Natural killer cell (primary cell): ENCODE measurements at regions not wholly inside any gene's neighbourhood (a gene's known extent, or its start where the extent isn't known, plus 50 kb on each side); places are given as distances from the start of the nearest gene placed in this dataset.

Experiments
- ATAC-seq, 3 donors: fragments of 150-1000 bp in 2 of 3; fragments of 200-7000 bp in 1 of 3; cut with Tn5 transposase; 1 replicate in 1 of 3; 2 replicates in 2 of 3; pipeline ENCODE4 v1.10.0; 2021; ENCODE audit warnings: mild to moderate bottlenecking in 2 of 3, moderate library complexity in 2 of 3
- DNase-seq, 2 donors: peaks; one replicate each; pipeline versions ENCODE4 v3.0.0 to v3.0.0-alpha.2; 2013 to 2021; ENCODE audit warnings: mixed read lengths in 1 of 2
- H3K27ac ChIP-seq: one replicate; pipeline ENCODE4 v1.5.1; 2013; ENCODE audit warnings: mild to moderate bottlenecking, low read length
- H3K27me3 ChIP-seq: one replicate; pipeline ENCODE4 v1.6.1; 2013; ENCODE audit warnings: low read length; ENCODE audit not compliant: control insufficient read depth, insufficient read depth
- H3K36me3 ChIP-seq: one replicate; pipeline ENCODE4 v1.6.1; 2013; ENCODE audit warnings: low read length; ENCODE audit not compliant: control insufficient read depth, insufficient read depth
- H3K4me1 ChIP-seq: one replicate; pipeline ENCODE4 v1.6.1; 2013; ENCODE audit warnings: low read length; ENCODE audit not compliant: control insufficient read depth, insufficient read depth
- H3K4me3 ChIP-seq: one replicate; pipeline ENCODE4 v1.5.1; 2013; ENCODE audit warnings: low read length
- H3K9me3 ChIP-seq: one replicate; pipeline ENCODE4 v1.6.1; 2013; ENCODE audit warnings: low read length; ENCODE audit not compliant: control insufficient read depth, insufficient read depth
- H3K27ac Mint-ChIP-seq, 2 donors: one replicate each; pipeline ENCODE4 v1.8.0; 2022; ENCODE audit warnings: mild to moderate bottlenecking in 2 of 2, mixed read lengths in 2 of 2, moderate library complexity in 1 of 2
- H3K27me3 Mint-ChIP-seq, 2 donors: one replicate each; pipeline ENCODE4 v1.8.0; 2022; ENCODE audit warnings: low read depth in 2 of 2, mixed read lengths in 2 of 2
- H3K36me3 Mint-ChIP-seq: one replicate; pipeline ENCODE4 v1.8.0; 2022; ENCODE audit warnings: mixed read lengths
- H3K4me1 Mint-ChIP-seq, 2 donors: one replicate each; pipeline ENCODE4 v1.8.0; 2022; ENCODE audit warnings: mixed read lengths in 2 of 2
- H3K4me3 Mint-ChIP-seq: one replicate; pipeline ENCODE4 v1.8.0; 2022; ENCODE audit warnings: mild to moderate bottlenecking, moderate library complexity, mixed read lengths
- H3K9me3 Mint-ChIP-seq, 2 donors: one replicate each; pipeline ENCODE4 v1.8.0; 2022; ENCODE audit warnings: mixed read lengths in 2 of 2
- CTCF ChIP-seq: fragments of 200-600 bp; IDR thresholded peaks from one replicate; pipeline ENCODE4 v1.8.0; 2022; ENCODE audit warnings: antibody characterized with exemption
- WGBS: methylation state at CpG from one replicate; pipeline ENCODE4 v1.1.7; 2013; ENCODE audit warnings: missing lambda C conversion rate; ENCODE audit not compliant: insufficient coverage; 5-methylcytosine and 5-hydroxymethylcytosine counted together
- intact Hi-C: fragments of 100-400 bp; cut with micrococcal nuclease; formaldehyde crosslinking; loops from one replicate; pipeline ENCODE4 v1.14.2; 2022

- peaks cover 47 to 67% of the 10 kb centered on the region in 2 donors for H3K27me3 Mint-ChIP-seq
- ATAC-seq = no peak
- WGBS = 78% methylated on average over 4 of the region's 6 CpGs
- Histone ChIP-seq H3K4me3 (no peak overlapping the region), H3K4me1 (no peaks in the 10 kb centered on the region), H3K27me3 (no peaks in the 10 kb centered on the region), H3K36me3 (no peaks in the 10 kb centered on the region), H3K9me3 (no peaks in the 10 kb centered on the region), H3K27ac (no peak overlapping the region)
- H3K9me3 Mint-ChIP-seq = no peaks in the 10 kb centered on the region
- no peak overlapping the region for H3K27ac Mint-ChIP-seq
- no peak overlapping the region for H3K4me3 Mint-ChIP-seq
- H3K4me1 Mint-ChIP-seq = peaks cover 0 to 7% of the 10 kb centered on the region in 2 donors
- TF ChIP-seq CTCF = no peak
- intact Hi-C loops = no loop called here
- no peak for DNase-seq
- H3K36me3 Mint-ChIP-seq = no peaks in the 10 kb centered on the region
Measured at GRCh38 chr1:38507563-38507962, 352.0 kb downstream of the RRAGC start.

GRCh38 chr1:38505944-38506343 lies 353.6 kb downstream of the RRAGC start:
- DNase-seq (no peak), ATAC-seq (no peak)
- Mint-ChIP-seq H3K4me1 (peaks cover 0 to 7% of the 10 kb centered on the region in 2 donors), H3K27me3 (peaks cover 49 to 56% of the 10 kb centered on the region in 2 donors), H3K27ac (no peak overlapping the region), H3K36me3 (no peaks in the 10 kb centered on the region), H3K9me3 (no peaks in the 10 kb centered on the region), H3K4me3 (no peak overlapping the region)
- TF ChIP-seq CTCF = no peak
- H3K4me3 ChIP-seq = no peak overlapping the region
- H3K27ac ChIP-seq = no peak overlapping the region
- H3K9me3 ChIP-seq = no peaks in the 10 kb centered on the region
- no peaks in the 10 kb centered on the region for H3K27me3 ChIP-seq
- no peaks in the 10 kb centered on the region for H3K4me1 ChIP-seq
- no peaks in the 10 kb centered on the region for H3K36me3 ChIP-seq
- intact Hi-C loops = no loop called here
- WGBS = 53% methylated on average over 8 of the region's 8 CpGs

- Histone ChIP-seq H3K9me3 (no peaks in the 10 kb centered on the region), H3K36me3 (no peaks in the 10 kb centered on the region), H3K27me3 (no peaks in the 10 kb centered on the region), H3K4me3 (no peak overlapping the region), H3K27ac (no peak overlapping the region), H3K4me1 (no peaks in the 10 kb centered on the region)
- no peak for TF ChIP-seq CTCF
- Mint-ChIP-seq H3K27me3 (peaks cover 47 to 48% of the 10 kb centered on the region in 2 donors), H3K9me3 (no peaks in the 10 kb centered on the region), H3K36me3 (no peaks in the 10 kb centered on the region), H3K4me1 (peaks cover 0 to 7% of the 10 kb centered on the region in 2 donors), H3K27ac (no peak overlapping the region), H3K4me3 (no peak overlapping the region)
- WGBS = 49% methylated on average over 4 of the region's 4 CpGs
- ATAC-seq = no peak
- intact Hi-C loops = no loop called here
- DNase-seq = no peak
Measured at GRCh38 chr1:38502758-38503157, 356.8 kb downstream of the RRAGC start.

GRCh38 chr1:38500891-38501290 lies 358.7 kb downstream of the RRAGC start:
- Mint-ChIP-seq H3K4me3 (no peak overlapping the region), H3K9me3 (no peaks in the 10 kb centered on the region), H3K27me3 (peaks cover 34 to 48% of the 10 kb centered on the region in 2 donors), H3K36me3 (no peaks in the 10 kb centered on the region), H3K4me1 (peaks cover 0 to 1% of the 10 kb centered on the region in 2 donors), H3K27ac (no peak overlapping the region)
- intact Hi-C loops = no loop called here
- no peak for DNase-seq
- no peak for TF ChIP-seq CTCF
- H3K27me3 ChIP-seq = no peaks in the 10 kb centered on the region
- H3K4me1 ChIP-seq = no peaks in the 10 kb centered on the region
- WGBS = 76% methylated on average over 2 of the region's 2 CpGs
- H3K27ac ChIP-seq = no peak overlapping the region
- H3K36me3 ChIP-seq = no peaks in the 10 kb centered on the region
- no peaks in the 10 kb centered on the region for H3K9me3 ChIP-seq
- ATAC-seq = no peak
- H3K4me3 ChIP-seq = no peak overlapping the region
